ENCODE measurements at regions not wholly inside any gene's neighbourhood (a gene's known extent, or its start where the extent isn't known, plus 50 kb on each side); places are given as distances from the start of the nearest gene placed in this dataset.
"Not testable (repeated sequence)": the region's sequence is repeated elsewhere in the genome, so short reads cannot be mapped to it uniquely, and the experiment has no call there.

GRCh38 chr7:142567201-142568075 lies 181.8 kb upstream of the PRSS1 start:
- Histone ChIP-seq H3K4me3 (no peak overlapping the region), H3K36me3 (ENCODE audit: low read depth) (no peaks in the 10 kb centered on the region), H3K9me3 (no peaks in the 10 kb centered on the region), H3K4me1 (ENCODE audit: low read depth) (no peaks in the 10 kb centered on the region)
- ATAC-seq: no peak
- intact Hi-C loops (cut with DNase I, micrococcal nuclease): no loop called here
- no peak for TF ChIP-seq CTCF (IDR thresholded peaks at IDR 0.05)
- no peak for DNase-seq

GRCh38 chr7:142566271-142566670 lies 183.0 kb upstream of the PRSS1 start:
- no peak for ATAC-seq
- DNase-seq: no peak
- TF ChIP-seq CTCF (IDR thresholded peaks at IDR 0.05): no peak
- Histone ChIP-seq H3K4me3 (no peak overlapping the region), H3K9me3 (no peaks in the 10 kb centered on the region), H3K36me3 (ENCODE audit: low read depth) (no peaks in the 10 kb centered on the region), H3K4me1 (ENCODE audit: low read depth) (no peaks in the 10 kb centered on the region)
- intact Hi-C loops (cut with DNase I, micrococcal nuclease): no loop called here

- DNase-seq; ATAC-seq; H3K4me1 ChIP-seq (ENCODE audit: low read depth); H3K36me3 ChIP-seq (ENCODE audit: low read depth); H3K9me3 ChIP-seq; intact Hi-C loops (cut with DNase I, micrococcal nuclease); H3K4me3 ChIP-seq: not testable (repeated sequence)
Measured at GRCh38 chr7:142564125-142564524, 185.1 kb upstream of the PRSS1 start.

GRCh38 chr7:142563470-142563869 lies 185.8 kb upstream of the PRSS1 start:
- no peak overlapping the region for H3K4me3 ChIP-seq
- DNase-seq (no peak), ATAC-seq (no peak)
- no peaks in the 10 kb centered on the region for H3K9me3 ChIP-seq
- no peak for TF ChIP-seq CTCF (IDR thresholded peaks at IDR 0.05)
- no peaks in the 10 kb centered on the region for H3K36me3 ChIP-seq (ENCODE audit: low read depth)
- intact Hi-C loops (cut with DNase I, micrococcal nuclease): no loop called here
- H3K4me1 ChIP-seq (ENCODE audit: low read depth): no peaks in the 10 kb centered on the region

- DNase-seq (no peak), ATAC-seq (no peak)
- no peak for TF ChIP-seq CTCF (IDR thresholded peaks at IDR 0.05)
- Histone ChIP-seq H3K4me3 (no peak overlapping the region), H3K9me3 (no peaks in the 10 kb centered on the region), H3K36me3 (ENCODE audit: low read depth) (no peaks in the 10 kb centered on the region), H3K4me1 (ENCODE audit: low read depth) (no peaks in the 10 kb centered on the region)
- intact Hi-C loops (cut with DNase I, micrococcal nuclease): no loop called here
Measured at GRCh38 chr7:142562688-142563087, 186.6 kb upstream of the PRSS1 start.

- intact Hi-C loops (cut with DNase I, micrococcal nuclease); ATAC-seq; H3K36me3 ChIP-seq (ENCODE audit: low read depth); H3K9me3 ChIP-seq; H3K4me1 ChIP-seq (ENCODE audit: low read depth); H3K4me3 ChIP-seq; DNase-seq: not testable (repeated sequence)
Measured at GRCh38 chr7:142561396-142561795, 187.9 kb upstream of the PRSS1 start.

GRCh38 chr7:142560770-142561169 lies 188.5 kb upstream of the PRSS1 start:
- H3K36me3 ChIP-seq (ENCODE audit: low read depth); H3K9me3 ChIP-seq; H3K4me3 ChIP-seq; H3K4me1 ChIP-seq (ENCODE audit: low read depth); intact Hi-C loops (cut with DNase I, micrococcal nuclease); DNase-seq; ATAC-seq: not testable (repeated sequence)

Measured in mucosa of descending colon (tissue), 3 donors.